Retina (tissue), 1 donor: ENCODE measurements at regions not wholly inside any gene's neighbourhood (a gene's known extent, or its start where the extent isn't known, plus 50 kb on each side); places are given as distances from the start of the nearest gene placed in this dataset.
A peak's percentile ranks its signal among the peaks of the same experiment; 100 is the strongest.
"Not testable (repeated sequence)": the region's sequence is repeated elsewhere in the genome, so short reads cannot be mapped to it uniquely, and the experiment has no call there.

Experiments used
- DNase-seq: peaks from one replicate; pipeline ENCODE4 v3.0.0-alpha.2; 2016

DNA sequence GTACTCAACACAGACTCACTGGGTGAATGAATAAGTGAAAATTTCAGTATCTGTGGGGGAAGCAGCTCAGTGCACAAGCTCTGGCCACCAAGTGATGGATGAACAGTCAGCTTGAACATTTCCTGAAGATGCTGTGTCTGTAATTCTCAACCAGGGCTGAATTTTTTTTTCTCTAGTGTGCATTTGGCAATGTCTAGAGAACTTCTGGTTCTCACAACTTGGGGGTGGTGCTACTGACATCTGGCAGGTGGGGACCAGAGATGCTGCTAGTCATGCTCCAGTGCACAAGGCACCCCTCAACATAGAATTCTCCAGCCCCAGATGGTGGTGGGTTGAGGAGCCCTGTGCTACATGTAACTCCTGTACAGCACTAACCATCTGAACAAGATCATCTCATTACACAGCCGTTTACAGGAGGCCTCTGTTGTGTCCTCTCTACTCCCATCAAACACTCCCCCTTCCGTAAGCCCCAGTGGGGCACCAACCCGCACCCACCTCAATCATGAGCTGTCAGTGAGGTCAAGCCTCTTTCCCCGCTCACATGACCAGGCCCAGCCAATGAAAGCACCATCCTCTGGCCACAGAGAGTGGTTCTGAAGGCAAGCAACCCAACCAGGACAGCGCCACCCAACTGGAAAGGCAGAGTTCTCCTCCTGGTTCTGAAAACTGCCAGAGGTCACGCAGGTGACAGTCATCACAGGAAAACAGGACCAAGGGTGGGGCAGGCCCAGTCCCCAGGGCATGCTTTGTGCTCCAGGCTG lies 103.9 kb upstream of the PMEPA1 start:
- DNase-seq = no peak

- not testable (repeated sequence) for DNase-seq
These were observed 102.8 kb upstream of the PMEPA1 start for GRCh38 chr20:57812632-57813031.

DNA sequence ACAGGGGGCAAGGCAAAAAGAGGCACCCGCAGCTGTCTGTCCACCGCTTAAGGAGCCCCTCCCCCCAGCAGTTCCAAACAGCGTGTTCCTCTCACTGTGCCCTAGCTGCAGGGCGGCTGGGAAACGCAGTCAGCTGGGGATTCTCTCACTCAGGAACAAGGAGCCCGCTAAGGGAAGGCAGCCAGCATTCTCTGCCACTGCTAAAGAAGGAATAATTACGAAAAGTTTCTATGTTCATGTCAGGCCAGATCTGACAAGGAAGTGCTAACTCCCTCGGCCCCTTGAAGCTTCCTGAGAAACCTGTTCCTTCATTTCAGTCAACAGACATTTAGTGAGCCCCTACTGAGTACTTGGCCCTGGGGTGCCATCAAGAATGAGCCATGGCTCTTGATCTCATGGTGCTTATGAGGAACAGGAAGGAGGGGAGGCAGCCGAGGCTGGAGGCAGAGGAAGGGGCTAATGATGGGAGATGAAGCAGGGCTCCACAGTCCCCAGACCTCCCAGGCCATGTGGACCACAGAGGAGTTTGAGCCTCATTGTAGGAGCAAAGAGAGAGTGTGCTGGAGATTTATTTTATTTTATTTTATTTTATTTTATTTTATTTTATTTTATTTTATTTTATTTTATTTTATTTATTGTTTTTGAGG lies 101.7 kb upstream of the PMEPA1 start:
- DNase-seq = peak; percentile 60

DNA sequence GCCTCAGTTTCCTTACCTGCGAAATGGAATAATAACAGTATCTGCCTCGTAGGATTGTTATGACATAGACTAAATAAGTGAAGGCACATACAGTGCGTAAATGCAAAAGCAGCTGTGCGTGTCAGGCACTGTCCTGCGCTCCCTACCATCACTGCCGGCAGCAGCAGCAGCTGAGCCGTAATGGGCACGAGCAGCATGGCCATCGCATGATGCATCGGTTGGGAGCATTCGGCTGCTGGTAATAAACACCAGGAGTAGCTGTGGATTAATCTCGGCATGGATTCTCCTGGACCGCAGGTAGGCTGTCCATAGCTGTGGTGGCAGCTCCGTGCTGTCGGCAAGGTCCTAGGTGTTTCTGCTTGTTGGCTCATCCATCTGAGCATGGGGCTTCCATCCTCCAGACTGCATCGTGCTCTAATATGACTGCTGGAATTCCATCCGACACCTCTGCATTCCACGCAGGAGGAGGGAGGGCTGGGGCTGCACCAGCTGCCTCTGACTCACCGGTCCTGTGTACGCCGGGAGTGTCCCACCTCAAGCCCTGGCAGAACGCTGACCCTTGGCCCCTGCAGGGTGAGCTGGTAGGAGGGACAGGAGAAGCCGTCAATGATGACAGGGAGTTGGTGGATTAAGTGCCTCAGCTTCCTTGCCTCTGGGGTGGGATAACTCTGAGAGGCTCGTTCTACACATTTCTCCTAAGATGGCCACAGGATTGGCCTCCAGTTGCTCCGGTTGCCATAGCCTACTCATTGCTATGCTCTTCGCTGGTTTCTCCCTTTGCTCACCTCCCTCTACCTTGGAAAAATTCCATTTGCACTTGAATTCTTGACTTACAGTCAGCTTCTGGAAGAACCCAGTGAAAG lies 100.9 kb upstream of the PMEPA1 start:
- DNase-seq = no peak

DNA sequence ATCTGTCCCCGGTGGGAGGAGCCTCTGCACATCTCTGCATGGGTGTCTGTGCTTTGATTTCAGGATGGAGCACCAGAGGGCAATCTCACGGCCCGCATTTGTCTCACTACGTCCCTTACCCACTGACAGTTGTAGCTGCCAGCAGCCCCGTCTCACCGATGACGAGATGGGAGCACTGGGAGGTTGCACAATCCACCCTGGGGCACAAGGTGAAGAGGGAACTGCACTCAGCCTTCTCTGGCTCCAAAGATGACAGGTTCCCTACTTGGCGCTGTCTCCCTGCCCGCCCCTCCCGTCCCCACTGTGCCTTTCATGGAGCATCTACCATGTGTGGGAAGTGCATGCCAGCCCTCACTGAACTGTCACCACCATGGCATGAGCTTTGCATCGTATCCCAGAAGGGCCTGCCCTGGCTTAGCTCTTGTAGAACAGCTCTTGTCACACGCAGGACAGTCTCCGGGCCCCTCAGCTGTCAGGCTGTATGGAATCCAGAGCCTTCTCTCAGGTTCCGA lies 99.9 kb upstream of the PMEPA1 start:
- no peak for DNase-seq

DNA sequence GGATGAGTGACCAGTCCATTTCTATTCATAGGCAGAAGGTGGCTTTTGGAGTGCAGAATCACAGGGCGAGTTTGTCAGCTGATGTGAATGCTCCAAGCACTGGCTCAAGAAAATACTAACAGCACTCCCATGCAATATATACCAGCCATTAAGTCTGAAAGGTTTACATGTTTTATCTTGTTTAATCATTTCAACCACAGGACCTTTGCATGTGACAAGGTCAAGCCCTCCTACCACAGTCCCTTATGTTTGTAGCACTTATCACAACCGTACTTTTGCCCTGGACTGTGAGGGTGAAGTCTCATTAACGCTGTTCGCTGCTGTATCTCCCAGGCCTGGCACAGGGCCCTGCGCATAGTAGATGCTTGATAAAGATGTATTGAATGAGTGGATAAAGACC lies 99.3 kb upstream of the PMEPA1 start:
- no peak for DNase-seq

- no peak for DNase-seq
These were observed 98.7 kb upstream of the PMEPA1 start for GRCh38 chr20:57808264-57809070.

- peak; percentile 63 for DNase-seq
These were observed 97.8 kb upstream of the PMEPA1 start for GRCh38 chr20:57807401-57808263.

DNA sequence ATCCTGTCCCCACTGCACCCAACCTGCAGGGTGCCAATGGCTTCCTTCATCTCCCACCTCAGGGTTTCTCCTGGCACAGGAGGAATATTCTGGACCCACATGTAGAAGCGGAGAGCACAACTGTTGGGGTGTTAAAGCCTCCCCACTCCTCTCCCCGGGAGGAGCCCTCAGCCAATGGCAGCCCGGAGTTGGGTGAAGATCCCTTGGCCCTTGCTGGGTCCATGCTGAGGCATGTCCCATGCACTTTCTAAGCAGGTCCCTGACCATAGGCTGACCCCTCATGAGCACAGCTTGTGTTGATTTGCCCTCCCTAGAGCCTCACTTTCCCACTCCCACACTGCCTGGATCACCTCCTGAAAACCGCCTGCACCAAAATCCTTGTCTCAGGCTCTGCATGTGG lies 97.2 kb upstream of the PMEPA1 start:
- no peak for DNase-seq

DNA sequence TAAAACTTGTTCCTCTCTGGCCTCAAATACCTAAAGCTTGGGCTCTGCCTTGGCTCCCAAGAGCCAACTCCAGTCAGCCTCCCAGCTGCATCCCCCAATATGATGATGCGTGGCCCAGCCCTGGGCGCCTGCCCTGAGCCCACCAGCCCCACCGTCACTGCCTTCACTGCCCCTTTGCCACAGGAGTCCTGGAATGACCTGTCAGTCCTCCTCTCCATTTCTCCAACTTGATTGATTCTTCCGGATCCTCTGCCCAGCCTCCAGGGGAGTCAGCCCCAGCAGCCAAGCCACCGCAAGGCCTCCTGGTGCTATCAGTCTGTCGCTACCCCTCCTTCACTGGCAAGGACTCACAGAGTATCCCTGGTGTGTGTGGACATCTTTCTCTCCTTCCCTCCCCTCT lies 96.7 kb upstream of the PMEPA1 start:
- DNase-seq = no peak

DNA sequence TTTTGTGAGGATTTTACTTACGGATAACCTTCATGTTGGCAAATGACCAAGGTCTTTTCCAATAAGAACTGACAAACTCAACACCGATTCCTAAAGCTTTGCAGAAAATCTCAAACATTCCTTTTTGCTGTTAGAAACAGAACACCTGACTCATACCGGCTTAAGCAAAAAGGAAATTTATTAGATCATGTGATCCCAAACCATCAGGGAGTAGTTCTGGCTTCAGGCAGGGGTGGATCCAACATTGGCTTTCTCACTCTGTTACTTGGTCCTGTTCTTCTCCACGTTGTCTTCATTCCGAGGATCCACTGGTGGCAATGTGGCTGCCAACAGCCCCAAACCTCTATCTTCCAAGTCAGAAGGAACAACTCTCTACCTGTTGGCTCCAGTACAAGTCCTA lies 95.9 kb upstream of the PMEPA1 start:
- no peak for DNase-seq

- DNase-seq = no peak
These were observed 94.8 kb upstream of the PMEPA1 start for GRCh38 chr20:57804470-57805250.

- DNase-seq = no peak
These were observed 93.7 kb upstream of the PMEPA1 start for GRCh38 chr20:57803508-57804005.

DNA sequence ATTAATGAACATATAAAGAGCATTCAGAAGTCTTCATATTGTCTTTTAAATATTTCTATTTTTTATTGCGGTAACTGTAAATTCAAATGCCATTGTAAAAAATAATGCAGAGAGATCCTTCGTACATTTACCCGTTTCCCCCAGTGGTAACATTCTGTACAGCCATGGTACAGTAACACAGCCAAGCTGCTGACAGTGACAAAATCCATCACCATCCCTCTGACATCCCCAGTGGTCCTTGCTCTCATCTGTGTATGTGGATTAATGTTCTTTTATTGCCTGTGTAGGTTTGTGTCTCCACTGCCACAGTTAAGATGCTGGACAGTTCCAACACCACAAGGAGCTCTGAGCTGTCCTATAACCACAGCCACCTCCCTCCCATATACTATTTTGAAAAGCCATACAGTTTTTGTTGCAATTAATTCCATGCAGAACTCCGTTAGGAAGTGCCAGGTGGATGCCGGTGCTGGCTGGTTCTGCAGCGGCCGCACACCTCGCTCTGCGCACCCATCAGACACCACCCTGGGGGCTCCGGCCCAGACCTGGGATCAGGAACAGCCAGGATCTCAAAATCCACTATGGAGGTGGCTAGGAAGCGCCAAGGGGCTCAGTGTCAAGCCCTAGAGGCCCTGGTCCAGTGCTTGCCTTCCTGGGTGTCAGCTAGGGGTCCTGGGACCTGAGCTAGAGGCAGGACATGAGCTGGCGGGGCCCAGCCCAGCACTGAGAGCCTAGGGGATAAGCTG lies 93.1 kb upstream of the PMEPA1 start:
- no peak for DNase-seq

DNA sequence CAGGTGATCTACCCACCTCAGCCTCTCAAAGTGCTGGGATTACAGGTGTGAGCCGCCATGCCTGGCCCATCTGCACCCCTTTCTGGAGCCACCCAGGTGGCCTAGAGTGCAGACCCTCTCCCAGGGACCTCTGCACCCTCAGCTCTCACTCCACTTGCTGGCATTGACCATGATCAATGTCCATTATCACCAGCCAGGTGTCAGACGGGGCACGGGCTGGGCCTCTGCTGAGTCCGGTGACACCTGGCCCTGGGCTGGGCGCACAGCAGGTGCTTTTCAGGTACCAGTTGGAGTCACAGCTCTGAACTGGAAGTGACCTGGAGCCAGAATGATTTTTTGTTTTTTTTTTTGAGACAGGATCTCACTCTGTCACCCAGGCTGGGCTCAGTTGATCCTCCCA lies 91.8 kb upstream of the PMEPA1 start:
- no peak for DNase-seq

DNA sequence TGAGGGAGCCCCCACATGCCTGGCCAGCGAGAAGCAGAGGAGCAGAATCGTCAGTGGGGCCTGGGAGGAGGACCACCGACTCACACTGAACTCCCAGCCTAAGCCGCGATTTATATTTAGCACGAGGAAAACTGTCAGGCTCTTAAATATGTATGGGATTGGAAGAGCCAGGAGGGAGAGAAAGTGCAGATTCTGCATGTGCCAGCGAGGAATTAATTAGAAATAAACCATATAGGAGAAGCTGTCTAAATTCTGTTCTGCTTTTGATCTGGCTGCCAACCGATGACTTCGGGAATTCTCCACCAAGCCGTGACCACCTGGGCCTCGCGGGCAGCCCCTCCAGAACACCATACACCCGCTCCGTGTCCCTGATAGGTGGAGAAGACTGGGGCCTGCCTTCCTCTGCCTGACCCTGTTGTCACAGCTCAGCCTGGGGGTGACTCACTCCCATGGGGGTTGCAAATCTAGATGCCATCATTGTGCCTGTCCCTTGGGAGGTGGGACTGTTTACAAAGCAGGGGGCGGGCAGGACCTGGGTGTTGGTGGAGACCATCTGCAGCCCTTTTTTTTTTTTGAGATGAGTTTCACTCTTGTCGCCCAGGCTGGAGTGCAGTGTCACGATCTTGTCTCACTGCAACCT lies 91.1 kb upstream of the PMEPA1 start:
- DNase-seq = no peak

GRCh38 chr20:57797401-57797800 lies 87.6 kb upstream of the PMEPA1 start:
- DNase-seq = no peak

DNA sequence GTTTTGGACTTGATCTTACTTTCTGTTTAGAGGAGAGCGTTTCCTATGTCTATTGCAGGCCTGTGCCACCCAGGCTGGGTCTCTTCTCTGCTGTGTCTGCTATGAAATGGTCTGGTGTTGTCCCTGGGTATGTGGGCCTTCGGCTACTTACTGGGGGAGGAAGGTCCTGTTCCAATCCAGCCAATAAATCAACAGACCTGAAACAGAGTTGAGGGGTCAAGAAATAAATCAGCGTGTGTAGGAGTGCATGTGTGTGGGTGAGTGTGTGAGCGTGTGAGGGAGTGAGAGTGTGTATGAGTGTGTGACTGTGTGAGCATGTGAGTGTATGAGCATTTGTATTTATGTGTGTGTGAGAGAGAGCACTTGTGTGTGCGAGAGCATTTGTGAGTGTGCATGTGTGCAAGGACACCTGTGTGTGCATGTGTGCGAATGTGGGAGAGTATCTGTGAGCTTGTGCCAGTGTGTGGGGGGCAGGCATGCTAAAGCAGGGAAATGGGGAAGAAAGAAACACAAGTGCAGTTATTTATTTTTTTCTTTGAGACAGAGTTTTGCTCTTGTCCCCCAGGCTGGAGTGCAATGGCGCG lies 86.3 kb upstream of the PMEPA1 start:
- no peak for DNase-seq

GRCh38 chr20:57795342-57795697 lies 85.5 kb upstream of the PMEPA1 start:
- DNase-seq = no peak
